ENCODE measurements at regions not wholly inside any gene's neighbourhood (a gene's known extent, or its start where the extent isn't known, plus 50 kb on each side); places are given as distances from the start of the nearest gene placed in this dataset.

GRCh38 chrX:42151808-42152207 is 228.5 kb upstream of the CASK start:
- TF ChIP-seq, protein P1, sequence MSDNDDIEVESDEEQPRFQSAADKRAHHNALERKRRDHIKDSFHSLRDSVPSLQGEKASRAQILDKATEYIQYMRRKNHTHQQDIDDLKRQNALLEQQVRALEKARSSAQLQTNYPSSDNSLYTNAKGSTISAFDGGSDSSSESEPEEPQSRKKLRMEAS (IDR thresholded peaks at IDR 0.05): no peak
- TF ChIP-seq HNF4A (conservative IDR thresholded peaks at IDR 0.05) (no peak), JUND (IDR thresholded peaks at IDR 0.05) (no peak), ATF3 (IDR thresholded peaks at IDR 0.05) (no peak)
- TF ChIP-seq, protein P2, sequence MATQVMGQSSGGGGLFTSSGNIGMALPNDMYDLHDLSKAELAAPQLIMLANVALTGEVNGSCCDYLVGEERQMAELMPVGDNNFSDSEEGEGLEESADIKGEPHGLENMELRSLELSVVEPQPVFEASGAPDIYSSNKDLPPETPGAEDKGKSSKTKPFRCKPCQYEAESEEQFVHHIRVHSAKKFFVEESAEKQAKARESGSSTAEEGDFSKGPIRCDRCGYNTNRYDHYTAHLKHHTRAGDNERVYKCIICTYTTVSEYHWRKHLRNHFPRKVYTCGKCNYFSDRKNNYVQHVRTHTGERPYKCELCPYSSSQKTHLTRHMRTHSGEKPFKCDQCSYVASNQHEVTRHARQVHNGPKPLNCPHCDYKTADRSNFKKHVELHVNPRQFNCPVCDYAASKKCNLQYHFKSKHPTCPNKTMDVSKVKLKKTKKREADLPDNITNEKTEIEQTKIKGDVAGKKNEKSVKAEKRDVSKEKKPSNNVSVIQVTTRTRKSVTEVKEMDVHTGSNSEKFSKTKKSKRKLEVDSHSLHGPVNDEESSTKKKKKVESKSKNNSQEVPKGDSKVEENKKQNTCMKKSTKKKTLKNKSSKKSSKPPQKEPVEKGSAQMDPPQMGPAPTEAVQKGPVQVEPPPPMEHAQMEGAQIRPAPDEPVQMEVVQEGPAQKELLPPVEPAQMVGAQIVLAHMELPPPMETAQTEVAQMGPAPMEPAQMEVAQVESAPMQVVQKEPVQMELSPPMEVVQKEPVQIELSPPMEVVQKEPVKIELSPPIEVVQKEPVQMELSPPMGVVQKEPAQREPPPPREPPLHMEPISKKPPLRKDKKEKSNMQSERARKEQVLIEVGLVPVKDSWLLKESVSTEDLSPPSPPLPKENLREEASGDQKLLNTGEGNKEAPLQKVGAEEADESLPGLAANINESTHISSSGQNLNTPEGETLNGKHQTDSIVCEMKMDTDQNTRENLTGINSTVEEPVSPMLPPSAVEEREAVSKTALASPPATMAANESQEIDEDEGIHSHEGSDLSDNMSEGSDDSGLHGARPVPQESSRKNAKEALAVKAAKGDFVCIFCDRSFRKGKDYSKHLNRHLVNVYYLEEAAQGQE (IDR thresholded peaks at IDR 0.05): no peak
- DNase-seq (ENCODE audit: low spot score): no peak
- Histone ChIP-seq H3K9me3 (ENCODE audit: control insufficient read depth in 4 of 4, low read length in 3 of 4) (no peaks in the 10 kb centered on the region), H3K36me3 (ENCODE audit: control insufficient read depth in 4 of 4, insufficient read depth in 3 of 4, low read depth in 1 of 4, low read length in 3 of 4) (no peaks in the 10 kb centered on the region), H3K4me3 (ENCODE audit: low read depth in 1 of 3, low read length in 3 of 3) (no peak overlapping the region), H3K27ac (ENCODE audit: low read depth in 1 of 2, low read length in 2 of 2) (no peak overlapping the region), H3K27me3 (ENCODE audit: control insufficient read depth in 4 of 4, insufficient read depth in 4 of 4, low read length in 3 of 4) (no peaks in the 10 kb centered on the region), H3K9ac (ENCODE audit: low read depth in 1 of 2, low read length in 2 of 2) (no peak overlapping the region), H3K4me1 (ENCODE audit: control insufficient read depth in 4 of 4, insufficient read depth in 4 of 4, low read length in 3 of 4) (no peaks in the 10 kb centered on the region)
- WGBS: 84% methylated on average over 3 of the region's 3 CpGs

DNA sequence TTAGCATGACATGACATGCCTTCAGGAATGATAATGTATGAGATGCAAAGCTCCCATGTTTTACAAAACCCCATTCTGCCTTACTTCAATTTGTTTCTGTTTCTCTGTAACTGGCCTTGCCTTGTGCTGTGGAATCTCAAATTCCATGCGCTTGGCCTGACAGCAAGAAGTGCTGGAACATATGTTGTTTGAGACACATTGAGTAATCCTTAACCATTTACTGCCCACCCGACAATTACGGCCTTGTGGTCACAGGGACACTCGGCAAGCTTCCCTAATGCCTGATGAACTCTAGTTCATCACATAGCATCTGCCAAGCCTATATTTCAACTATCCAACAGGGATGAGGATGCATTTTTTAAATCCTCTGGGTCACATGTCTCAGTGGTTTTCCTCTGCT is 226.4 kb upstream of the CASK start:
- Histone ChIP-seq H3K36me3 (ENCODE audit: control insufficient read depth in 4 of 4, insufficient read depth in 3 of 4, low read depth in 1 of 4, low read length in 3 of 4) (no peaks in the 10 kb centered on the region), H3K9me3 (ENCODE audit: control insufficient read depth in 4 of 4, low read length in 3 of 4) (no peaks in the 10 kb centered on the region), H3K4me1 (ENCODE audit: control insufficient read depth in 4 of 4, insufficient read depth in 4 of 4, low read length in 3 of 4) (no peaks in the 10 kb centered on the region), H3K9ac (ENCODE audit: low read depth in 1 of 2, low read length in 2 of 2) (no peak overlapping the region), H3K4me3 (ENCODE audit: low read depth in 1 of 3, low read length in 3 of 3) (no peak overlapping the region), H3K27me3 (ENCODE audit: control insufficient read depth in 4 of 4, insufficient read depth in 4 of 4, low read length in 3 of 4) (no peaks in the 10 kb centered on the region), H3K27ac (ENCODE audit: low read depth in 1 of 2, low read length in 2 of 2) (no peak overlapping the region)
- TF ChIP-seq ZBTB33 (IDR thresholded peaks at IDR 0.05): no peak
- no peak for TF ChIP-seq RXRA (IDR thresholded peaks at IDR 0.05)
- TF ChIP-seq FOXA1 (IDR thresholded peaks at IDR 0.05): no peak
- TF ChIP-seq ATF3 (IDR thresholded peaks at IDR 0.05): no peak
- TF ChIP-seq, protein P2 (IDR thresholded peaks at IDR 0.05): no peak
- TF ChIP-seq TAF1 (conservative IDR thresholded peaks at IDR 0.05): no peak
- TF ChIP-seq GABPA (IDR thresholded peaks at IDR 0.05 in 1 of 2, conservative IDR thresholded peaks at IDR 0.05 in 1 of 2): no peak
- TF ChIP-seq FOXA2 (IDR thresholded peaks at IDR 0.05): no peak
- TF ChIP-seq, protein P1 (IDR thresholded peaks at IDR 0.05): no peak
- no peak for TF ChIP-seq HNF4A (conservative IDR thresholded peaks at IDR 0.05)
- no peak for TF ChIP-seq CTCF (IDR thresholded peaks at IDR 0.05; ENCODE audit: low read depth, low read length, missing input control)
- no peak for TF ChIP-seq YY1 (IDR thresholded peaks at IDR 0.05)
- TF ChIP-seq EGR1 (IDR thresholded peaks at IDR 0.05; ENCODE audit: low read depth in 2 of 2): no peak
- no peak for TF ChIP-seq SP1 (IDR thresholded peaks at IDR 0.05)
- no peak for TF ChIP-seq JUND (IDR thresholded peaks at IDR 0.05)
- TF ChIP-seq NR2F2 (IDR thresholded peaks at IDR 0.05): no peak
- no peak for TF ChIP-seq RAD21 (IDR thresholded peaks at IDR 0.05)
- no peak for TF ChIP-seq HNF4G (IDR thresholded peaks at IDR 0.05)
- DNase-seq (ENCODE audit: low spot score): no peak
- 63% methylated on average over 4 of the region's 4 CpGs for WGBS
